ENCODE measurements at regions not wholly inside any gene's neighbourhood (a gene's known extent, or its start where the extent isn't known, plus 50 kb on each side); places are given as distances from the start of the nearest gene placed in this dataset.
"Not testable (repeated sequence)": the region's sequence is repeated elsewhere in the genome, so short reads cannot be mapped to it uniquely, and the experiment has no call there.

- Mint-ChIP-seq H3K9me3 (ENCODE audit: low read depth) (peaks cover 10% of the 10 kb centered on the region), H3K27ac (no peak overlapping the region), H3K4me1 (ENCODE audit: low read depth) (no peaks in the 10 kb centered on the region), H3K27me3 (no peaks in the 10 kb centered on the region), H3K36me3 (ENCODE audit: insufficient read depth) (no peaks in the 10 kb centered on the region), H3K4me3 (ENCODE audit: low read depth) (no peak overlapping the region)
- TF ChIP-seq CTCF (IDR thresholded peaks at IDR 0.05; ENCODE audit: unreplicated experiment): no peak
- no peak for DNase-seq (ENCODE audit: low spot score, unreplicated experiment)
Observed at GRCh38 chr7:9127901-9128300, 694.5 kb downstream of the NXPH1 start.

GRCh38 chr7:9148687-9149086 is 715.3 kb downstream of the NXPH1 start:
- Mint-ChIP-seq H3K4me3 (ENCODE audit: low read depth) (no peak overlapping the region), H3K9me3 (ENCODE audit: low read depth) (peaks cover 5% of the 10 kb centered on the region), H3K27me3 (no peaks in the 10 kb centered on the region), H3K27ac (no peak overlapping the region), H3K36me3 (ENCODE audit: insufficient read depth) (no peaks in the 10 kb centered on the region), H3K4me1 (ENCODE audit: low read depth) (peaks cover 12% of the 10 kb centered on the region)
- no peak for DNase-seq (ENCODE audit: low spot score, unreplicated experiment)
- TF ChIP-seq CTCF (IDR thresholded peaks at IDR 0.05; ENCODE audit: unreplicated experiment): no peak

GRCh38 chr7:9149499-9150082 is 716.2 kb downstream of the NXPH1 start:
- H3K9me3 Mint-ChIP-seq (ENCODE audit: low read depth): peaks cover 5% of the 10 kb centered on the region
- DNase-seq (ENCODE audit: low spot score, unreplicated experiment): no peak
- H3K4me3 Mint-ChIP-seq (ENCODE audit: low read depth): no peak overlapping the region
- H3K36me3 Mint-ChIP-seq (ENCODE audit: insufficient read depth): no peaks in the 10 kb centered on the region
- H3K27ac Mint-ChIP-seq: no peak overlapping the region
- H3K27me3 Mint-ChIP-seq: no peaks in the 10 kb centered on the region
- peaks cover 7% of the 10 kb centered on the region for H3K4me1 Mint-ChIP-seq (ENCODE audit: low read depth)
- TF ChIP-seq CTCF (IDR thresholded peaks at IDR 0.05; ENCODE audit: unreplicated experiment): no peak

- H3K4me3 Mint-ChIP-seq (ENCODE audit: low read depth); H3K27me3 Mint-ChIP-seq; DNase-seq (ENCODE audit: low spot score, unreplicated experiment); H3K36me3 Mint-ChIP-seq (ENCODE audit: insufficient read depth); H3K4me1 Mint-ChIP-seq (ENCODE audit: low read depth); H3K27ac Mint-ChIP-seq: not testable (repeated sequence)
- H3K9me3 Mint-ChIP-seq (ENCODE audit: low read depth): peaks cover 15% of the 10 kb centered on the region
Observed at GRCh38 chr7:9163691-9164090, 730.3 kb downstream of the NXPH1 start.

GRCh38 chr7:9175871-9176270 is 742.5 kb downstream of the NXPH1 start:
- Mint-ChIP-seq H3K4me3 (ENCODE audit: low read depth) (no peak overlapping the region), H3K4me1 (ENCODE audit: low read depth) (peaks cover 14% of the 10 kb centered on the region), H3K9me3 (ENCODE audit: low read depth) (peaks cover 3% of the 10 kb centered on the region), H3K36me3 (ENCODE audit: insufficient read depth) (no peaks in the 10 kb centered on the region), H3K27me3 (no peaks in the 10 kb centered on the region), H3K27ac (no peak overlapping the region)
- no peak for DNase-seq (ENCODE audit: low spot score, unreplicated experiment)
- TF ChIP-seq CTCF (IDR thresholded peaks at IDR 0.05; ENCODE audit: unreplicated experiment): no peak

GRCh38 chr7:9181356-9181755 is 747.9 kb downstream of the NXPH1 start:
- Mint-ChIP-seq H3K27ac (no peak overlapping the region), H3K36me3 (ENCODE audit: insufficient read depth) (no peaks in the 10 kb centered on the region), H3K4me1 (ENCODE audit: low read depth) (peaks cover 17% of the 10 kb centered on the region), H3K9me3 (ENCODE audit: low read depth) (no peaks in the 10 kb centered on the region), H3K4me3 (ENCODE audit: low read depth) (no peak overlapping the region), H3K27me3 (no peaks in the 10 kb centered on the region)
- no peak for DNase-seq (ENCODE audit: low spot score, unreplicated experiment)
- no peak for TF ChIP-seq CTCF (IDR thresholded peaks at IDR 0.05; ENCODE audit: unreplicated experiment)
